Epidermal melanocyte (primary cell): ENCODE measurements at regions not wholly inside any gene's neighbourhood (a gene's known extent, or its start where the extent isn't known, plus 50 kb on each side); places are given as distances from the start of the nearest gene placed in this dataset.
"Not testable (repeated sequence)": the region's sequence is repeated elsewhere in the genome, so short reads cannot be mapped to it uniquely, and the experiment has no call there.

Experiments used
- DNase-seq: peaks from one replicate; pipeline ENCODE4 v3.0.0; 2011; ENCODE audit warnings: low spot score; ENCODE audit not compliant: insufficient read length

- DNase-seq: no peak
These were observed 286.4 kb upstream of the MMADHC start for GRCh38 chr2:149873936-149874335.

- no peak for DNase-seq
These were observed 285.1 kb upstream of the MMADHC start for GRCh38 chr2:149872638-149873150.

GRCh38 chr2:149872041-149872440 lies 284.5 kb upstream of the MMADHC start:
- no peak for DNase-seq

GRCh38 chr2:149871091-149871885 lies 283.7 kb upstream of the MMADHC start:
- DNase-seq: no peak

DNA sequence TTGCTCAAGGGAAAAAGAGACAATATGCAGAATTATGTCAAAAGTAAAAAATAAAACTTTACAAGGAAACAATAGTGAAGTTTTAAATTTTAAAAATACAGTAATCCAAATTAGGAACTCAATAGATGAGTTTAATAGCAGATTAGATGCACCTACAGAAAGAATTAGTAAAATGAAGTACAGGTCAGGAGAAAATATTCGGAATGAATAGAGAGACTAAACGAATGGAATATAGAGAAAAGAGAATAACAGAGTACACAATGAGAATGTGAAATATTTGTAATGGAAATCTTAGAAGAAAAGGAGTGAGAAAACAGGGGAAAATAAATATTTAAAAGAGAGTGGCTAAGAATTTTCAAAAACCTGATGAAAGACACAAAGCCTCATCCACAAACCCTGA lies 275.7 kb upstream of the MMADHC start:
- no peak for DNase-seq

DNA sequence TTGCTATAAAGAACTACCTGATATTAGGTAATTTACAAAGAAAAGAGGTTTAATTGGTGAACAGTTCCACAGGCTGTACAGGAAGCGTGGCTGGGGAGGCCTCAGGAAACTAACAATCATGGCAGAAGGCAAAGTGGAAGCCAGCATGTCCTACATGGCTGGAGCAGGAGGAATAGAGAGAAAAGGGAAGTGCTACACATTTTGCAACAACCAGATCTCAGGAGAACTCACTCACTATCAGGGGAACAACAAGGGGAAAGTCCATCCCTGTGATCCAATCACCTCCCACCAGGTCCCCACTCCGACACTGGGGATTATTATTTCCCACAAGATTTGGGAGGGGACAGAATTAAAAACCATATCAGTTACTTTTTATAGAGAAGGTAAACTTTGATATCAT lies 273.5 kb upstream of the MMADHC start:
- DNase-seq: no peak

GRCh38 chr2:149860276-149860921 lies 272.8 kb upstream of the MMADHC start:
- DNase-seq: no peak

GRCh38 chr2:149858901-149859634 lies 271.5 kb upstream of the MMADHC start:
- DNase-seq: no peak

DNA sequence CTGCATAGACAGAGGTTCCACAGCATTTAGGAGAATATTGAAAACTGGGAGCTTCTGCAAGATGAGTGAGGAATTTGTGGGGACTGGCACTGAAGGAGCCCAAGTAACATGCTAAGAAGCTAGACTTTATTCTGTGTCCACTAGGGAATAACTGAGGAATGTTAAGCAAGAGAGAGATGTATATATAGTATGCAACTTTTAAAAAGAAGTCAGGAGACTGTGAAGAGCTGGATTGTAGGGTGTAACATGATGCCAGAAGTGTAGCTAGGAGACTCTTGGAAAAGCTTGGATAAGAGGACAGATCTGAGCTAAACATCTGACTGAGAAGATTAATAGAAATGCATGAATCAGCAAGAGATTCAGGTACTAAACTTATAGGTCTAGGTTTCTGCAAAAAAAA lies 270.6 kb upstream of the MMADHC start:
- DNase-seq: no peak

DNA sequence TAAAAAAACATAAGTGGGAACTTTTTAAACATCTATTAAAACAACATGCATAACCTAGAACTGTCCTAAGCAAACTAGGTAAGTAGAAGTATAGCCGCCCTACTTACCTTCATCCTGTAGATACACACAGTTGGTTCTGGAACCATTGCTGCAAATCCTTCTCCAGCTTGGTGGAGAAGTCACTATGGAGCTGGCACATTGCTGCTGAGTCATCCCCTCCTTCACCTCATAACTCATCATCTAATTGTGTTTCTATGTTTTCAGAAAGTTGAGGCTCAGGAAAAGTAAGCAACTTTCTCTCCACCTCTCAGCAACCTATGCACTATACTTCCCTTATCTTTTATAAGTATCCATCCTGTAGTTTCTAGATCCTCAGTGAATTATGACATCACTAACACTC lies 269.8 kb upstream of the MMADHC start:
- no peak for DNase-seq

DNA sequence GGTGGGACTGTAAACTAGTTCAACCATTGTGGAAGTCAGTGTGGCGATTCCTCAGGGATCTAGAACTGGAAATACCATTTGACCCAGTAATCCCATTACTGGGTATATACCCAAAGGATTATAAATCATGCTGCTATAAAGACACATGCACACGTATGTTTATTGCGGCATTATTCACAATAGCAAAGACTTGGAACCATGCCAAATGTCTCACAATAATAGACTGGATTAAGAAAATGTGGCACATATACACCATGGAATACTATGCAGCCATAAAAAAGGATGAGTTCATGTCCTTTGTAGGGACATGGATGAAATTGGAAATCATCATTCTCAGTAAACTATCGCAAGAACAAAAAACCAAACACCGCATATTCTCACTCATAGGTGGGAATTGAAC lies 268.3 kb upstream of the MMADHC start:
- not testable (repeated sequence) for DNase-seq

DNA sequence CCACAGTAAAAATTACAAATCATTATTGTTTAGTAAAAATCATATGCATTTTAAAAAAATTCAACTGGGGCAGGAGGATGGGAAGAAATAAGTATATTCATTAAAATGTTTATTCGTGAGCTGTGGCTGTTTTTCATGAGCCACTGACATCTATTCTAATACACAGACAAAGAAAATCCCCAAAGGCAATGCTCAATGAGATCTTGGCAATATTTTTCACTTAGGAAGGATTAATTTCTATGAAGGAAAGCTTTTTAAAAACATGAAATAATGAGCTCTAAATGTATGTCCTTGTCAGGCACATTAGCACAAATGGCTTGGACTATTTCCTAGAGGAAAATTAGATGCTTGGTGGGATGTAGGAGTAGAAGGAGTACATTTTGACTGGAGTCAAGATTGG lies 262.0 kb upstream of the MMADHC start:
- DNase-seq: no peak

GRCh38 chr2:149849136-149849535 lies 261.6 kb upstream of the MMADHC start:
- no peak for DNase-seq

- DNase-seq: no peak
These were observed 253.8 kb upstream of the MMADHC start for GRCh38 chr2:149841396-149841795.

DNA sequence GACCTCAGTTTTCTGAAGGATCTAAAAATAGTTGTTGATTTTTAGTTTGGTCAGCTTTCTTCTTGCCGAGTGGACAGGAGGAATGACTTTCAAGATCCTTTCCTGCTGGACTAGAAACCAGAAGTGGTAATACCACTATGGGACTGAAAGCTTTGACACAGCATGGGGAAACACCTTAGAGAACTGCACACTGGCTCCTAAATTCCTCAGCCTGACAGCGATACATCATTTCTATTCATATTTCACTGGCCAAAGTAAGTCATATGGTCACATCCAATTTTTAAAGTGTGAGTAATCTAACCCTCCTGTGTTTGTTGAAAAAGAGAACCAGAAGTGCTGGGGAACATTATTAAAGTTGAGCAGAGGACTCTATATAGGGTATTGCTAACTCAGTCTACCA lies 244.7 kb upstream of the MMADHC start:
- DNase-seq: no peak

DNA sequence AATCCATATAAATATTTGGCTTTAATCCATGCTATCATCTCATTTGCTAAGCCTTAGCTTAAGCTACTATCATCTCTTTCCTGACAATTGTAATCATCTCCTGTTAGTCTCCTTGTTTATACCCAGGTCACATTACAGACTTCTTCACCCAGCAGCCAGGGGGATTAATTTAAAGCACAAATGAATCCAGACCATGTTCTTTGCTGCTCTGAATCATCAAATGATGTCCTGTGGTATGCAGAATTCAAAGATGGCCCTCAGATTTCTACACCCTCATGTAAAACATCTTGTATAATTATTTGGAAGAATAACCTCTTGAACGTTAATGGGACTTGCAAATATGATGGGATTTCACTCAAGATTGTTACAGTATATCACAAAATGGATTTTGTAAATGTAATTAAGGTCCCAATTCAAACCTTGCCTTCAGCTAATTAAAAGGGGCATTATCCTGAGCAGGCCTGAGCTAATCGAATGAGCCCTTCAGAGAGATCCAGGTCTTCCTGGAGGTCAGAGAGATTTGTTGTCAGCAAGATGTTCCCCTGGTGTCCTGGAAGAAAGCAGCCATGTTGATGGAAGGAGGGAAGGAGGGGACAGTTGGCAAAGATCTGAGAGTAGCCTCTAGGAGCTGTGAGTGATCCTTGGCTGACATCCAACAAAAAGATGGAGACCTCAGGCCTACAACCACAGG lies 241.1 kb upstream of the MMADHC start:
- DNase-seq: no peak

GRCh38 chr2:149827585-149828126 lies 240.1 kb upstream of the MMADHC start:
- no peak for DNase-seq

GRCh38 chr2:149826471-149827125 lies 239.0 kb upstream of the MMADHC start:
- no peak for DNase-seq

- no peak for DNase-seq
These were observed 237.9 kb upstream of the MMADHC start for GRCh38 chr2:149825473-149825872.

DNA sequence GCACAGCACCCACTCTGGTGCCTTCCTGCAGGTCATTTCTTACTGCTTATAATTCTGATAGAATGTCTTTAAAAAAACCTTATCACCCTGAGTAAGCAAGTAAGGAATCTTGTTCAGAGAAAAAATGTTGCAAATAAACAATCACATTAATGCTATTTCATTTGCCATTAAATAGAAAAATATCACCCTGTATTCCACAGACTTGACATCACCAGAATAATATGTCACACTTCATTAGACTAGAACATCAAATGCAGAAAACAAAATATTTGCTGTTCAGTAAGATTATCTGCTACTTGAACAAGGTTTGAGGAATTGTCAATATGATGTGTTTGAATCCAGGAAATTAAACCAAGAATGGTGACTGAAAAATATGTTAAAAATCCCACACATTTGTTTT lies 236.6 kb upstream of the MMADHC start:
- no peak for DNase-seq
